Osteoblast (primary cell): ENCODE measurements at regions not wholly inside any gene's neighbourhood (a gene's known extent, or its start where the extent isn't known, plus 50 kb on each side); places are given as distances from the start of the nearest gene placed in this dataset.

Experiments used
- DNase-seq: peaks from one replicate; pipeline ENCODE4 v3.0.0; 2011; ENCODE audit warnings: low spot score, mixed read lengths; ENCODE audit not compliant: insufficient read length; ENCODE audit errors: missing footprints
- H2AFZ ChIP-seq: 2 replicates; pipeline ENCODE4 v1.6.0; 2011; ENCODE audit warnings: mild to moderate bottlenecking, low read length
- H3K27ac ChIP-seq: 2 replicates; pipeline ENCODE4 v1.5.1; 2011; ENCODE audit warnings: mild to moderate bottlenecking, low read depth, low read length, moderate library complexity
- H3K27me3 ChIP-seq: 2 replicates; pipeline ENCODE4 v1.6.0; 2012; ENCODE audit warnings: mild to moderate bottlenecking, control low read depth, inconsistent platforms, low read length, moderate library complexity; ENCODE audit not compliant: insufficient read depth
- H3K36me3 ChIP-seq: 2 replicates; pipeline ENCODE4 v1.5.1; 2011; ENCODE audit warnings: mild to moderate bottlenecking, low read length, control low read depth, moderate library complexity; ENCODE audit not compliant: insufficient read depth
- H3K4me1 ChIP-seq: 2 replicates; pipeline ENCODE4 v1.5.1; 2011; ENCODE audit warnings: mild to moderate bottlenecking, low read length, control low read depth, moderate library complexity; ENCODE audit not compliant: insufficient read depth
- H3K4me2 ChIP-seq: 2 replicates; pipeline ENCODE4 v1.6.0; 2011; ENCODE audit warnings: mild to moderate bottlenecking, low read length; ENCODE audit not compliant: insufficient read depth
- H3K4me3 ChIP-seq: fragments of 200-600 bp; sonication (generic); 3 replicates; pipeline ENCODE4 v1.5.1; 2012; ENCODE audit warnings: mild to moderate bottlenecking, low read length, inconsistent platforms; ENCODE audit not compliant: insufficient read depth
- H3K79me2 ChIP-seq: 2 replicates; pipeline ENCODE4 v1.6.0; 2012; ENCODE audit warnings: mild to moderate bottlenecking, low read length, control low read depth, inconsistent platforms; ENCODE audit not compliant: insufficient read depth
- H3K9me3 ChIP-seq: 2 replicates; pipeline ENCODE4 v1.5.1; 2011; ENCODE audit warnings: low read depth, low read length, control low read depth
- H4K20me1 ChIP-seq: 2 replicates; pipeline ENCODE4 v1.6.0; 2012; ENCODE audit warnings: mild to moderate bottlenecking, low read length, control low read depth; ENCODE audit not compliant: insufficient read depth
- CTCF ChIP-seq: IDR thresholded peaks from 2 replicates; pipeline ENCODE4 v1.5.1; 2011; ENCODE audit warnings: mild to moderate bottlenecking, low read depth, low read length, moderate library complexity; ENCODE audit errors: extremely low read depth

- H3K27me3 ChIP-seq: no peaks in the 10 kb centered on the region
- no peak for DNase-seq
- H3K27ac ChIP-seq: no peak overlapping the region
- no peaks in the 10 kb centered on the region for H4K20me1 ChIP-seq
- TF ChIP-seq CTCF: no peak
- no peak overlapping the region for H2AFZ ChIP-seq
- H3K9me3 ChIP-seq: no peaks in the 10 kb centered on the region
- no peak overlapping the region for H3K4me2 ChIP-seq
- no peaks in the 10 kb centered on the region for H3K4me1 ChIP-seq
- no peak overlapping the region for H3K4me3 ChIP-seq
- H3K79me2 ChIP-seq: no peaks in the 10 kb centered on the region
- H3K36me3 ChIP-seq: no peaks in the 10 kb centered on the region
These were observed 268.9 kb downstream of the TGFB2 start for GRCh38 chr1:218614031-218614430.

DNA sequence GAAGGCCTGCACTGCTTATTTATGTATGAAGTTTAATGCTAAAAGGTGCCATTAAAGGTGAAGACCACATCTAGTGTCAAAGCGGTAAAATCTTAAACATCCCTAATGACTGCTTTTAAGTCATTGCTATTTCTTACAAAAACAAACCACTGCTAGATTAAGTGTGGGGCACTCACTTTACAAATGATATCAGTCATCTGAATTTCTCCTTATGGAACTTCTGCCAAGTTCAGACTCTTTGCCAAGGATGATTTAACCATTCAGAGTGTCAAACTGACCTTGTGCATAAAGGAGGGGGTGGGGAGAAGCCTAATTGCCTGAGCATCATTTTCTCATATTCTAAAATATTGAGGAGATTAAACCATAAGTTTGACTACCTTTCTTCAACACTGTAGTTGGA lies 271.5 kb downstream of the TGFB2 start:
- no peaks in the 10 kb centered on the region for H3K27me3 ChIP-seq
- no peak for DNase-seq
- H3K9me3 ChIP-seq: no peaks in the 10 kb centered on the region
- H4K20me1 ChIP-seq: no peaks in the 10 kb centered on the region
- peaks cover 2% of the 10 kb centered on the region for H3K4me1 ChIP-seq
- no peaks in the 10 kb centered on the region for H3K79me2 ChIP-seq
- H3K4me3 ChIP-seq: no peak overlapping the region
- no peak overlapping the region for H3K4me2 ChIP-seq
- no peak overlapping the region for H2AFZ ChIP-seq
- no peak for TF ChIP-seq CTCF
- no peak overlapping the region for H3K27ac ChIP-seq
- no peaks in the 10 kb centered on the region for H3K36me3 ChIP-seq

DNA sequence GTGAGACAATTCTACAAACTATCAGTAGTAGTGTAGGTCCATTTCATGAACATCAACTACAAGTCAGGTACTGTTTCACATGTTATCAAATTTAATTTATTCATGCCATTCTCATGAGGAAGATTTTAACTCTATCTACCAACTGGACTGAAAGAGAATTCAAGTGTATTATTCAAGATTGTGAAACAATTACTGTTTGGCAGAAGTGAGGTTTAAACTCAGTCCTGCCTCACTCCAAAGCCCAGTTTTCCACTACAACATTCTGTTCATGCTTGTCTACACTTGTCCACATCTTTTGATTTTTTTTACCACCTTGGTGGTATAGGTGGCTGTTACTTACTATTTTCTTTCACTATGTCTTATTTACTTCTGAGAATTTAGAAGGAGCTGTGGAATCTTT lies 272.9 kb downstream of the TGFB2 start:
- no peak for TF ChIP-seq CTCF

DNA sequence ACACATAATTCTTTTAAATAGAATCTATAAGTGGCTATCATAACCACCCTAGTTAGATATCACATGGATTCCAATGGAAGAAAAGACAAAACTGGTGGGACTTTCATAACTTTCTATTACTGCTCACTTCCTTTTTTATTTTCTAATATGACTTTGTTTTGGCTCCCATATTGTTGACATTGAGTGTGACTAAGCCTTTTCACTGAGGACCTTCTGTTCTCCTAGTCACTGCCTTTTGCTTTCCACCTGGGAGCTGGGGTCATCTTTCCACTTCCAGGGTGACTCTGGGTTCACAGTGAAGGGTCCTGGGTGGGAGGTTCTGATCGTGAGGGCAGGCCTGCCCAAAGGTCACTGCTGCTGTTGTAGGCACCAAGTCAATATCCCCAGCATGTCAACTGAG lies 275.8 kb downstream of the TGFB2 start:
- TF ChIP-seq CTCF: no peak
- H4K20me1 ChIP-seq: no peaks in the 10 kb centered on the region
- no peaks in the 10 kb centered on the region for H3K9me3 ChIP-seq
- no peak overlapping the region for H2AFZ ChIP-seq
- peaks cover 2% of the 10 kb centered on the region for H3K4me1 ChIP-seq
- H3K4me3 ChIP-seq: no peak overlapping the region
- no peak overlapping the region for H3K4me2 ChIP-seq
- H3K79me2 ChIP-seq: no peaks in the 10 kb centered on the region
- no peaks in the 10 kb centered on the region for H3K36me3 ChIP-seq
- no peak overlapping the region for H3K27ac ChIP-seq
- peak; percentile 86 for DNase-seq
- H3K27me3 ChIP-seq: no peaks in the 10 kb centered on the region

More for the DNA sequence above, 272.9 kb downstream of the TGFB2 start:
- no peak for DNase-seq
- Histone ChIP-seq H3K9me3 (no peaks in the 10 kb centered on the region), H3K27me3 (no peaks in the 10 kb centered on the region), H3K4me1 (peaks cover 2% of the 10 kb centered on the region), H3K79me2 (no peaks in the 10 kb centered on the region), H3K4me3 (no peak overlapping the region), H4K20me1 (no peaks in the 10 kb centered on the region), H3K36me3 (no peaks in the 10 kb centered on the region), H2AFZ (no peak overlapping the region), H3K4me2 (no peak overlapping the region), H3K27ac (no peak overlapping the region)
